CD14-positive monocyte (primary cell): ENCODE measurements at regions not wholly inside any gene's neighbourhood (a gene's known extent, or its start where the extent isn't known, plus 50 kb on each side); places are given as distances from the start of the nearest gene placed in this dataset.

ENCODE experiments used
- DNase-seq, 3 donors: peaks; one replicate each; pipeline ENCODE4 v3.0.0-alpha.2; 2011 to 2022
- H2AFZ ChIP-seq: 2 replicates; pipeline ENCODE4 v1.6.0; 2012; ENCODE audit warnings: mild to moderate bottlenecking, low read depth, low read length, inconsistent platforms; ENCODE audit not compliant: insufficient read depth, poor library complexity, severe bottlenecking
- H3K27ac ChIP-seq, 2 donors: 1 replicate in 1 of 2; 2 replicates in 1 of 2; pipeline ENCODE4 v1.5.1; 2012 to 2013; ENCODE audit warnings: low read length in 2 of 2, control low read depth in 1 of 2, inconsistent platforms in 1 of 2, low read depth in 1 of 2, mild to moderate bottlenecking in 1 of 2
- H3K27me3 ChIP-seq, 2 donors: one replicate each; pipeline versions ENCODE4 v1.6.0 to v1.6.1; 2011 to 2013; ENCODE audit warnings: low read length in 2 of 2; ENCODE audit not compliant: control insufficient read depth in 2 of 2, insufficient read depth in 2 of 2
- H3K36me3 ChIP-seq, 2 donors: replicated peaks in 1 of 2; 1 replicate in 1 of 2; 2 replicates in 1 of 2; pipeline versions ENCODE4 v1.5.1 to v1.6.1; 2012 to 2013; ENCODE audit warnings: low read length in 2 of 2, control low read depth in 1 of 2, inconsistent platforms in 1 of 2, mild to moderate bottlenecking in 1 of 2; ENCODE audit not compliant: insufficient read depth in 2 of 2, control insufficient read depth in 1 of 2
- H3K4me1 ChIP-seq, 2 donors: 1 replicate in 1 of 2; 2 replicates in 1 of 2; pipeline versions ENCODE4 v1.5.1 to v1.6.1; 2012 to 2013; ENCODE audit warnings: low read length in 2 of 2, control low read depth in 1 of 2, inconsistent platforms in 1 of 2, mild to moderate bottlenecking in 1 of 2, moderate library complexity in 1 of 2; ENCODE audit not compliant: insufficient read depth in 2 of 2, control insufficient read depth in 1 of 2
- H3K4me2 ChIP-seq: replicated peaks from 2 replicates; pipeline ENCODE3; 2012; ENCODE audit warnings: low read length, moderate library complexity, mild to moderate bottlenecking; ENCODE audit not compliant: poor library complexity, severe bottlenecking; ENCODE audit errors: extremely low read depth
- H3K4me3 ChIP-seq, 3 experiments: fragments of 200-600 bp in 1 of 3; sonication (generic) in 1 of 3; replicated peaks in 1 of 3; 1 replicate in 2 of 3; 2 replicates in 1 of 3; pipeline ENCODE4 v1.5.1; 2011 to 2013; ENCODE audit warnings: low read length in 3 of 3, mild to moderate bottlenecking in 3 of 3, control low read depth in 2 of 3, low read depth in 2 of 3, inconsistent platforms in 1 of 3, moderate library complexity in 1 of 3
- H3K79me2 ChIP-seq: 2 replicates; pipeline ENCODE4 v1.6.0; 2012; ENCODE audit warnings: mild to moderate bottlenecking, control low read depth, inconsistent platforms, low read length, moderate library complexity; ENCODE audit not compliant: insufficient read depth
- H3K9ac ChIP-seq: 2 replicates; pipeline ENCODE4 v1.6.0; 2017; ENCODE audit warnings: low read length, mild to moderate bottlenecking; ENCODE audit not compliant: insufficient read depth, poor library complexity, severe bottlenecking
- H3K9me3 ChIP-seq, 2 donors: replicated peaks in 1 of 2; 1 replicate in 1 of 2; 2 replicates in 1 of 2; pipeline versions ENCODE4 v1.5.1 to v1.6.1; 2012 to 2013; ENCODE audit warnings: low read length in 2 of 2, control low read depth in 1 of 2; ENCODE audit not compliant: control insufficient read depth in 1 of 2, insufficient read depth in 1 of 2
- H4K20me1 ChIP-seq: 2 replicates; pipeline ENCODE4 v1.6.0; 2012; ENCODE audit warnings: mild to moderate bottlenecking, low read length, control low read depth, moderate library complexity; ENCODE audit not compliant: insufficient read depth
- H3K27ac Mint-ChIP-seq, 7 donors: one replicate each; pipeline ENCODE4 v1.8.0; 2020; ENCODE audit warnings: mild to moderate bottlenecking in 7 of 7, mixed read lengths in 7 of 7, moderate library complexity in 6 of 7, inconsistent platforms in 2 of 7
- H3K27me3 Mint-ChIP-seq, 3 donors: one replicate each; pipeline ENCODE4 v1.8.0; 2021 to 2022; ENCODE audit warnings: low read depth in 3 of 3, mild to moderate bottlenecking in 3 of 3, mixed read lengths in 3 of 3, moderate library complexity in 3 of 3, inconsistent platforms in 1 of 3
- H3K36me3 Mint-ChIP-seq, 2 donors: one replicate each; pipeline ENCODE4 v1.8.0; 2020; ENCODE audit warnings: mixed read lengths in 2 of 2, inconsistent platforms in 1 of 2, mild to moderate bottlenecking in 1 of 2
- H3K4me1 Mint-ChIP-seq: one replicate; pipeline ENCODE4 v1.8.0; 2020; ENCODE audit warnings: mild to moderate bottlenecking, mixed read lengths
- H3K4me3 Mint-ChIP-seq, 2 donors: one replicate each; pipeline ENCODE4 v1.8.0; 2020; ENCODE audit warnings: mild to moderate bottlenecking in 2 of 2, mixed read lengths in 2 of 2, moderate library complexity in 1 of 2
- H3K9me3 Mint-ChIP-seq, 7 donors: one replicate each; pipeline ENCODE4 v1.8.0; 2020 to 2022; ENCODE audit warnings: mixed read lengths in 7 of 7, mild to moderate bottlenecking in 6 of 7, moderate library complexity in 6 of 7, inconsistent platforms in 2 of 7
- CTCF ChIP-seq: fragments of 200-600 bp; IDR thresholded peaks from one replicate; pipeline ENCODE4 v1.8.0; 2022; ENCODE audit warnings: antibody characterized with exemption, mild to moderate bottlenecking
- WGBS: methylation state at CpG from one replicate; pipeline ENCODE4 v1.1.5; 2013; ENCODE audit warnings: missing lambda C conversion rate; ENCODE audit not compliant: insufficient coverage; 5-methylcytosine and 5-hydroxymethylcytosine counted together
- intact Hi-C, 2 donors: fragments of 100-400 bp; cut with micrococcal nuclease; formaldehyde crosslinking; loops; one replicate each; pipeline versions ENCODE4 v1.15.0 to v1.15.1; 2023

- Histone ChIP-seq H4K20me1 (no peaks in the 10 kb centered on the region), H3K79me2 (no peaks in the 10 kb centered on the region), H3K4me3 (no peak overlapping the region), H3K9ac (no peak overlapping the region), H3K9me3 (no peaks in the 10 kb centered on the region), H3K27me3 (no peaks in the 10 kb centered on the region), H3K36me3 (no peaks in the 10 kb centered on the region), H3K27ac (no peak overlapping the region), H3K4me1 (peaks cover 5 to 6% of the 10 kb centered on the region in 2 donors), H3K4me2 (no peak overlapping the region), H2AFZ (no peak overlapping the region)
- no peak for DNase-seq
- H3K4me1 Mint-ChIP-seq, result peaks cover 15% of the 10 kb centered on the region
- 93% methylated on average over 3 of the region's 4 CpGs for WGBS
- H3K9me3 Mint-ChIP-seq, result no peaks in the 10 kb centered on the region
- no peaks in the 10 kb centered on the region for H3K36me3 Mint-ChIP-seq
- no peak for TF ChIP-seq CTCF
- H3K27ac Mint-ChIP-seq, result no peak overlapping the region
- peak overlapping the region in 1 of 2 donors; percentile 17 for H3K4me3 Mint-ChIP-seq
- peaks cover 6 to 7% (median 6%) of the 10 kb centered on the region in 3 donors for H3K27me3 Mint-ChIP-seq
- intact Hi-C loops, result no loop called here
Observed at GRCh38 chr13:29937841-29938240, 87.4 kb upstream of the UBL3 start.

GRCh38 chr13:29937379-29937778 is 87.0 kb upstream of the UBL3 start:
- DNase-seq, result no peak
- Mint-ChIP-seq H3K36me3 (no peaks in the 10 kb centered on the region), H3K4me3 (no peak overlapping the region), H3K4me1 (peaks cover 15% of the 10 kb centered on the region), H3K27ac (no peak overlapping the region), H3K9me3 (no peaks in the 10 kb centered on the region), H3K27me3 (peaks cover 6 to 7% (median 6%) of the 10 kb centered on the region in 3 donors)
- 93% methylated on average over 9 of the region's 12 CpGs for WGBS
- intact Hi-C loops, result no loop called here
- no peak overlapping the region for H3K4me3 ChIP-seq
- no peaks in the 10 kb centered on the region for H3K27me3 ChIP-seq
- no peak overlapping the region for H3K27ac ChIP-seq
- peaks cover 5 to 6% of the 10 kb centered on the region in 2 donors for H3K4me1 ChIP-seq
- H3K79me2 ChIP-seq, result no peaks in the 10 kb centered on the region
- H4K20me1 ChIP-seq, result no peaks in the 10 kb centered on the region
- TF ChIP-seq CTCF, result no peak
- H3K4me2 ChIP-seq, result no peak overlapping the region
- H3K36me3 ChIP-seq, result no peaks in the 10 kb centered on the region
- no peak overlapping the region for H2AFZ ChIP-seq
- H3K9ac ChIP-seq, result no peak overlapping the region
- no peaks in the 10 kb centered on the region for H3K9me3 ChIP-seq
